GM23338 (cell line): ENCODE measurements at regions not wholly inside any gene's neighbourhood (a gene's known extent, or its start where the extent isn't known, plus 50 kb on each side); places are given as distances from the start of the nearest gene placed in this dataset.

Source experiments
- ATAC-seq: fragments of 200-7000 bp; cut with Tn5 transposase; 3 replicates; pipeline ENCODE4 v1.9.1; 2020
- DNase-seq: peaks from one replicate; pipeline ENCODE4 v3.0.0-alpha.2; 2015; ENCODE audit warnings: low spot score
- H2AFZ ChIP-seq: fragments of 200-600 bp; sonication (generic); 2 replicates; pipeline ENCODE4 v1.8.0; 2016; ENCODE audit warnings: antibody characterized with exemption, mild to moderate bottlenecking, moderate library complexity
- H3F3A ChIP-seq: fragments of 200-600 bp; sonication (generic); replicated peaks from 2 replicates; pipeline ENCODE4 v1.8.0; 2017; ENCODE audit warnings: antibody characterized with exemption, mixed run types, low read depth
- H3K27ac ChIP-seq: fragments of 200-600 bp; sonication (generic); 2 replicates; pipeline ENCODE4 v1.6.1; 2016; ENCODE audit warnings: low read depth
- H3K27me3 ChIP-seq: fragments of 200-600 bp; sonication (generic); 2 replicates; pipeline ENCODE4 v1.8.0; 2016; ENCODE audit warnings: mild to moderate bottlenecking, mixed run types, moderate library complexity; ENCODE audit not compliant: insufficient read depth
- H3K36me3 ChIP-seq: fragments of 200-600 bp; sonication (generic); 2 replicates; pipeline ENCODE4 v1.8.0; 2016; ENCODE audit warnings: mild to moderate bottlenecking; ENCODE audit not compliant: insufficient read depth
- H3K4me1 ChIP-seq: fragments of 200-600 bp; sonication (generic); 2 replicates; pipeline ENCODE4 v1.8.0; 2016; ENCODE audit warnings: mild to moderate bottlenecking, moderate library complexity; ENCODE audit not compliant: insufficient read depth
- H3K4me2 ChIP-seq: fragments of 200-600 bp; sonication (generic); 2 replicates; pipeline ENCODE4 v1.7.1; 2017; ENCODE audit warnings: mixed run types
- H3K4me3 ChIP-seq: fragments of 200-600 bp; sonication (generic); 2 replicates; pipeline ENCODE4 v1.6.1; 2016; ENCODE audit warnings: mixed run types
- H3K79me2 ChIP-seq: fragments of 200-600 bp; sonication (generic); replicated peaks from 2 replicates; pipeline ENCODE4 v1.8.0; 2017; ENCODE audit warnings: mild to moderate bottlenecking; ENCODE audit not compliant: insufficient read depth
- H3K9me2 ChIP-seq: fragments of 200-600 bp; sonication (generic); 2 replicates; pipeline ENCODE4 v1.8.0; 2017; ENCODE audit not compliant: insufficient read depth
- H4K20me1 ChIP-seq: fragments of 200-600 bp; sonication (generic); replicated peaks from 2 replicates; pipeline ENCODE4 v1.8.0; 2017; ENCODE audit warnings: mild to moderate bottlenecking; ENCODE audit not compliant: insufficient read depth
- H3K27ac Mint-ChIP-seq: 2 replicates; pipeline ENCODE4 v1.8.0; 2020; ENCODE audit warnings: inconsistent platforms, mild to moderate bottlenecking, moderate library complexity, mixed read lengths
- H3K27me3 Mint-ChIP-seq: 3 replicates; pipeline ENCODE4 v1.8.0; 2022; ENCODE audit warnings: low read depth, mild to moderate bottlenecking, moderate library complexity, mixed read lengths, inconsistent platforms; ENCODE audit not compliant: insufficient read depth, poor library complexity
- H3K36me3 Mint-ChIP-seq: 3 replicates; pipeline ENCODE4 v1.8.0; 2021; ENCODE audit warnings: low read depth, mild to moderate bottlenecking, inconsistent platforms, moderate library complexity, mixed read lengths
- H3K4me1 Mint-ChIP-seq: 3 replicates; pipeline ENCODE4 v1.8.0; 2020; ENCODE audit warnings: mild to moderate bottlenecking, inconsistent platforms, mixed read lengths
- H3K4me3 Mint-ChIP-seq: 3 replicates; pipeline ENCODE4 v1.8.0; 2021; ENCODE audit warnings: moderate library complexity, mild to moderate bottlenecking, inconsistent platforms, mixed read lengths
- H3K9me3 Mint-ChIP-seq: 3 replicates; pipeline ENCODE4 v1.8.0; 2020; ENCODE audit warnings: moderate library complexity, mild to moderate bottlenecking, inconsistent platforms, mixed read lengths
- CREB1 ChIP-seq: fragments of 250-450 bp; sonication (Bioruptor Pico); IDR thresholded peaks from 2 replicates; pipeline ENCODE4 v1.5.0; 2020; ENCODE audit warnings: low read depth, mild to moderate bottlenecking, moderate library complexity
- CTCF ChIP-seq, 2 experiments: fragments of 200-600 bp in 1 of 2; sonication (generic) in 1 of 2; conservative IDR thresholded peaks; 2 replicates each; pipeline versions ENCODE4 v1.5.1 to v1.6.1; 2016 to 2017; ENCODE audit warnings: antibody characterized with exemption in 2 of 2, low read depth in 2 of 2, mild to moderate bottlenecking in 2 of 2, moderate library complexity in 1 of 2
- EZH2 ChIP-seq: fragments of 200-600 bp; sonication (generic); IDR thresholded peaks from one replicate; pipeline ENCODE4 v1.8.0; 2017; ENCODE audit warnings: antibody characterized with exemption, mild to moderate bottlenecking, low read depth; ENCODE audit not compliant: unreplicated experiment
- EZH2phosphoT487 ChIP-seq: fragments of 200-600 bp; sonication (generic); IDR thresholded peaks from one replicate; pipeline ENCODE4 v1.8.1; 2018; ENCODE audit warnings: antibody characterized with exemption; ENCODE audit not compliant: unreplicated experiment
- NANOG ChIP-seq: IDR thresholded peaks from 2 replicates; pipeline ENCODE4 v1.6.1; 2016; ENCODE audit warnings: antibody characterized with exemption, borderline replicate concordance
- POLR2AphosphoS5 ChIP-seq: IDR thresholded peaks from 2 replicates; pipeline ENCODE4 v1.6.1; 2016; ENCODE audit warnings: antibody characterized with exemption, low read depth
- STAT1 ChIP-seq: IDR thresholded peaks from one replicate; pipeline ENCODE4 v1.6.1; 2016; ENCODE audit warnings: antibody characterized with exemption; ENCODE audit not compliant: unreplicated experiment
- ZNF114 ChIP-seq: fragments of 250-450 bp; sonication (Bioruptor Pico); IDR thresholded peaks from 2 replicates; pipeline ENCODE4 v1.5.0; 2020; ENCODE audit warnings: mild to moderate bottlenecking, moderate library complexity
- ZNF331 ChIP-seq: fragments of 250-450 bp; sonication (Bioruptor Pico); IDR thresholded peaks from 2 replicates; pipeline ENCODE4 v1.5.0; 2020; ENCODE audit warnings: low read depth, mild to moderate bottlenecking, moderate library complexity
- ZNF462 ChIP-seq: fragments of 250-450 bp; sonication (Bioruptor Pico); IDR thresholded peaks from 2 replicates; pipeline ENCODE4 v1.5.0; 2020; ENCODE audit warnings: mild to moderate bottlenecking, moderate library complexity
- TF ChIP-seq, protein P1 (sequence below): IDR thresholded peaks from one replicate; pipeline ENCODE4 v1.6.1; 2018; ENCODE audit warnings: antibody characterized with exemption; ENCODE audit not compliant: unreplicated experiment
- TF ChIP-seq, protein P2 (sequence below): IDR thresholded peaks from 2 replicates; pipeline ENCODE4 v1.6.1; 2016; ENCODE audit warnings: antibody characterized with exemption

- DNase-seq (no peak), ATAC-seq (no peak)
- Histone ChIP-seq H3K4me3 (no peak overlapping the region), H3K27ac (no peak overlapping the region), H3K4me1 (no peaks in the 10 kb centered on the region), H3K4me2 (no peak overlapping the region), H3F3A (no peaks in the 10 kb centered on the region), H3K36me3 (no peaks in the 10 kb centered on the region), H3K27me3 (no peaks in the 10 kb centered on the region), H4K20me1 (no peaks in the 10 kb centered on the region), H3K9me2 (no peaks in the 10 kb centered on the region), H2AFZ (0 out of 2 replicates have a peak overlapping the region, but pooled peaks have one; percentile 5), H3K79me2 (no peaks in the 10 kb centered on the region)
- TF ChIP-seq NANOG (no peak), CTCF (conservative IDR thresholded peaks at IDR 0.05; ENCODE audit: low read depth in 2 of 2) (no peak), STAT1 (no peak), ZNF462 (CRISPR knock-in tag) (no peak), EZH2phosphoT487 (no peak), EZH2 (no peak), POLR2AphosphoS5 (no peak), ZNF114 (CRISPR knock-in tag) (no peak), CREB1 (no peak), ZNF331 (no peak)
- TF ChIP-seq, protein P1, sequence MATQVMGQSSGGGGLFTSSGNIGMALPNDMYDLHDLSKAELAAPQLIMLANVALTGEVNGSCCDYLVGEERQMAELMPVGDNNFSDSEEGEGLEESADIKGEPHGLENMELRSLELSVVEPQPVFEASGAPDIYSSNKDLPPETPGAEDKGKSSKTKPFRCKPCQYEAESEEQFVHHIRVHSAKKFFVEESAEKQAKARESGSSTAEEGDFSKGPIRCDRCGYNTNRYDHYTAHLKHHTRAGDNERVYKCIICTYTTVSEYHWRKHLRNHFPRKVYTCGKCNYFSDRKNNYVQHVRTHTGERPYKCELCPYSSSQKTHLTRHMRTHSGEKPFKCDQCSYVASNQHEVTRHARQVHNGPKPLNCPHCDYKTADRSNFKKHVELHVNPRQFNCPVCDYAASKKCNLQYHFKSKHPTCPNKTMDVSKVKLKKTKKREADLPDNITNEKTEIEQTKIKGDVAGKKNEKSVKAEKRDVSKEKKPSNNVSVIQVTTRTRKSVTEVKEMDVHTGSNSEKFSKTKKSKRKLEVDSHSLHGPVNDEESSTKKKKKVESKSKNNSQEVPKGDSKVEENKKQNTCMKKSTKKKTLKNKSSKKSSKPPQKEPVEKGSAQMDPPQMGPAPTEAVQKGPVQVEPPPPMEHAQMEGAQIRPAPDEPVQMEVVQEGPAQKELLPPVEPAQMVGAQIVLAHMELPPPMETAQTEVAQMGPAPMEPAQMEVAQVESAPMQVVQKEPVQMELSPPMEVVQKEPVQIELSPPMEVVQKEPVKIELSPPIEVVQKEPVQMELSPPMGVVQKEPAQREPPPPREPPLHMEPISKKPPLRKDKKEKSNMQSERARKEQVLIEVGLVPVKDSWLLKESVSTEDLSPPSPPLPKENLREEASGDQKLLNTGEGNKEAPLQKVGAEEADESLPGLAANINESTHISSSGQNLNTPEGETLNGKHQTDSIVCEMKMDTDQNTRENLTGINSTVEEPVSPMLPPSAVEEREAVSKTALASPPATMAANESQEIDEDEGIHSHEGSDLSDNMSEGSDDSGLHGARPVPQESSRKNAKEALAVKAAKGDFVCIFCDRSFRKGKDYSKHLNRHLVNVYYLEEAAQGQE, result no peak
- TF ChIP-seq, protein P2, sequence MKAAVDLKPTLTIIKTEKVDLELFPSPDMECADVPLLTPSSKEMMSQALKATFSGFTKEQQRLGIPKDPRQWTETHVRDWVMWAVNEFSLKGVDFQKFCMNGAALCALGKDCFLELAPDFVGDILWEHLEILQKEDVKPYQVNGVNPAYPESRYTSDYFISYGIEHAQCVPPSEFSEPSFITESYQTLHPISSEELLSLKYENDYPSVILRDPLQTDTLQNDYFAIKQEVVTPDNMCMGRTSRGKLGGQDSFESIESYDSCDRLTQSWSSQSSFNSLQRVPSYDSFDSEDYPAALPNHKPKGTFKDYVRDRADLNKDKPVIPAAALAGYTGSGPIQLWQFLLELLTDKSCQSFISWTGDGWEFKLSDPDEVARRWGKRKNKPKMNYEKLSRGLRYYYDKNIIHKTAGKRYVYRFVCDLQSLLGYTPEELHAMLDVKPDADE, result no peak
- Mint-ChIP-seq H3K36me3 (no peaks in the 10 kb centered on the region), H3K9me3 (no peaks in the 10 kb centered on the region), H3K27ac (no peak overlapping the region; the same call in 1 of the 2 replicates), H3K4me3 (no peak overlapping the region), H3K4me1 (0 out of 3 replicates have a peak, but pooled peaks cover 2% of the 10 kb centered on the region), H3K27me3 (no peaks in the 10 kb centered on the region)
Measured at GRCh38 chr2:149768320-149768799, 180.8 kb upstream of the MMADHC start.
